DOHH2 (cell line): ENCODE measurements at regions not wholly inside any gene's neighbourhood (a gene's known extent, or its start where the extent isn't known, plus 50 kb on each side); places are given as distances from the start of the nearest gene placed in this dataset.

Experiments used
- EZH2phosphoT487 ChIP-seq: fragments of 200-600 bp; sonication (generic); IDR thresholded peaks from 2 replicates; pipeline ENCODE4 v1.6.1; 2017; ENCODE audit warnings: borderline replicate concordance, mild to moderate bottlenecking, antibody characterized with exemption, low read length, moderate library complexity, mixed read lengths
- TF ChIP-seq, protein P1 (sequence below): fragments of 200-600 bp; sonication (generic); IDR thresholded peaks from one replicate; pipeline ENCODE4 v1.5.1; 2014; ENCODE audit warnings: antibody characterized with exemption, mild to moderate bottlenecking, low read depth, low read length; ENCODE audit not compliant: poor library complexity, severe bottlenecking

- TF ChIP-seq, protein P1, sequence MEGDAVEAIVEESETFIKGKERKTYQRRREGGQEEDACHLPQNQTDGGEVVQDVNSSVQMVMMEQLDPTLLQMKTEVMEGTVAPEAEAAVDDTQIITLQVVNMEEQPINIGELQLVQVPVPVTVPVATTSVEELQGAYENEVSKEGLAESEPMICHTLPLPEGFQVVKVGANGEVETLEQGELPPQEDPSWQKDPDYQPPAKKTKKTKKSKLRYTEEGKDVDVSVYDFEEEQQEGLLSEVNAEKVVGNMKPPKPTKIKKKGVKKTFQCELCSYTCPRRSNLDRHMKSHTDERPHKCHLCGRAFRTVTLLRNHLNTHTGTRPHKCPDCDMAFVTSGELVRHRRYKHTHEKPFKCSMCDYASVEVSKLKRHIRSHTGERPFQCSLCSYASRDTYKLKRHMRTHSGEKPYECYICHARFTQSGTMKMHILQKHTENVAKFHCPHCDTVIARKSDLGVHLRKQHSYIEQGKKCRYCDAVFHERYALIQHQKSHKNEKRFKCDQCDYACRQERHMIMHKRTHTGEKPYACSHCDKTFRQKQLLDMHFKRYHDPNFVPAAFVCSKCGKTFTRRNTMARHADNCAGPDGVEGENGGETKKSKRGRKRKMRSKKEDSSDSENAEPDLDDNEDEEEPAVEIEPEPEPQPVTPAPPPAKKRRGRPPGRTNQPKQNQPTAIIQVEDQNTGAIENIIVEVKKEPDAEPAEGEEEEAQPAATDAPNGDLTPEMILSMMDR: no peak
- no peak for TF ChIP-seq EZH2phosphoT487
Measured at GRCh38 chr5:127216143-127216542, 74.5 kb upstream of the MEGF10 start.
